HG03457 (cell line): ENCODE measurements at regions not wholly inside any gene's neighbourhood (a gene's known extent, or its start where the extent isn't known, plus 50 kb on each side); places are given as distances from the start of the nearest gene placed in this dataset.

Source experiments
- ATAC-seq: cut with Tn5 transposase; IDR thresholded peaks from one replicate; pipeline ENCODE4 v1.9.1; 2021; ENCODE audit warnings: moderate number of reproducible peaks; ENCODE audit not compliant: unreplicated experiment

- no peak for ATAC-seq
These were observed 123.2 kb upstream of the LINC00305 start for GRCh38 chr18:64271975-64272659.

- no peak for ATAC-seq
These were observed 122.4 kb upstream of the LINC00305 start for GRCh38 chr18:64271246-64271645.

DNA sequence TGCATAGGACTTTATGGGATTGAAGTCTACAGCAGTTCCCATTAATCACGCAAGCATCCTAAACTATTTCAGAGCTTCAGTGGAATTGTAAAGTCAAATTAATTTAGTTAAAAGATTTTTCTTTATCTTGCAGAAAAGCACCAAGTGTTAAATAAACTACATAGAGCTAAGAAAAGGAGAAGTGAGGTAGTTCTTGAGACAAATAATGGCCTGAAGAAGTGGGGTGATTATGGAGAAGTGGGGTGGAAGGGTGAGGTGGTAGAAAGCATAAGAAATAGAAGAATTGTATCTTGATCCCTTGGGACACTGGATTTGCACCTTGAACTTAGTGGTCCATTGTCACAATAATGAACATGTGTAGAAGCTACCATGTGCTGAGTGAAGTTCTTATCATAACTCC lies 121.7 kb upstream of the LINC00305 start:
- ATAC-seq = no peak

DNA sequence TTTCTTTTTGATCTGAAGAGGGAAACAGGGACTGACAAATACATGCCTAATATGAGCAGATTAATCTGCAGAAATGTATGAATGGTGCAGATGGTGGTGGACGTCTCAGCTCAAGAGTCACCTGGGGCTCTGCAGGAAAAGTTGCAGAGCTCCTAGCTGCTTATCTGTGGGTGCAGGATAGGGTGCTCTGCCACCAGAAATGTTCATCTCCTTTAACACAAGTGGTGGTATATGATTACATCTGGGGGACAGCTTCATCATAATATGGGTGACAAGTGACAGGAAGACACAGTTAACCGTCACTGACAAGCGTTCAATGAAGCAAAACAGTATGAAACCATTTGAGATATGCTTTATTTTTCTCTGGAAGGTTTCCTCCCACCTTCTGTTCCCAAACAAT lies 121.2 kb upstream of the LINC00305 start:
- no peak for ATAC-seq

- ATAC-seq = no peak
These were observed 115.3 kb upstream of the LINC00305 start for GRCh38 chr18:64264171-64264570.

- no peak for ATAC-seq
These were observed 111.9 kb upstream of the LINC00305 start for GRCh38 chr18:64260810-64261209.

DNA sequence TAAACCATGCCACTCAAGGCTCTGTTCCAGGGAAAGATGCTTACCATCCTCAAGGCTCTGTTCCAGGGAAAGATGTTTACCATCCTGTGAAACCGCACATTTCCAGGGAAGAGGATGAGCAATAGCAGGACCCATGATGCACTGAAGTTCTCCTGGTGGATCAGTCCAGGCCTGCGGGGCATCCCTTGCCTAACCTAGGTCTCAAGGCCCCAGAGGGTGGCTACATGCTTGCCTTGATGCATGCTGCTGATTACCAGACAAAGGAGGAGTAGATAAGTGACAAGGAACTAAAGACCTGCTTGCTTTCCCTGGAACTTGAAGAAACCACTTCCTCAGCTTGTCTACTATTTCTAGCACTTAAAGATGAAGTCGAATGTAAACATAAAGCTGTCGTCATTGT lies 111.0 kb upstream of the LINC00305 start:
- no peak for ATAC-seq

- no peak for ATAC-seq
These were observed 109.3 kb upstream of the LINC00305 start for GRCh38 chr18:64258111-64258650.

- ATAC-seq = no peak
These were observed 105.7 kb upstream of the LINC00305 start for GRCh38 chr18:64254399-64255093.

GRCh38 chr18:64253873-64254272 lies 105.0 kb upstream of the LINC00305 start:
- ATAC-seq = no peak

DNA sequence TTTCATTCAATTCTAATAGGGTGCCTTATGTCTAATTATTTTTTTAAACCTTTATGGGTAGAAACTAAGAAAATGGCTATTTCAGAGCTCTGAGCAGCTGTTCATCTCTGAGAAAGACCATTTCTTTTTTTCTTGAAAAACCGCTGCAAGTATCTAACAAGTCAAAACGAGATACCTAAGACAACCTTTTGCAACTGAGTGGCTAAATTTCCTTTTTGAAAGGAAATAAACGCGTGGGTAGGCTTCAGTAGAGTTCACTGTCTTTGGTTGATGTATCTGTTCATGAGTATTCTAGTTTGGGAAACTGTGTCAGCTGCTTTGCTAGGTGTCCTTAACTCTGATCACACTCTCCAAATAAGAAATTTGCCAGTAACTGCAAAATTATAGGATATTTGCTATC lies 104.3 kb upstream of the LINC00305 start:
- no peak for ATAC-seq

- no peak for ATAC-seq
These were observed 99.9 kb upstream of the LINC00305 start for GRCh38 chr18:64248836-64249235.

DNA sequence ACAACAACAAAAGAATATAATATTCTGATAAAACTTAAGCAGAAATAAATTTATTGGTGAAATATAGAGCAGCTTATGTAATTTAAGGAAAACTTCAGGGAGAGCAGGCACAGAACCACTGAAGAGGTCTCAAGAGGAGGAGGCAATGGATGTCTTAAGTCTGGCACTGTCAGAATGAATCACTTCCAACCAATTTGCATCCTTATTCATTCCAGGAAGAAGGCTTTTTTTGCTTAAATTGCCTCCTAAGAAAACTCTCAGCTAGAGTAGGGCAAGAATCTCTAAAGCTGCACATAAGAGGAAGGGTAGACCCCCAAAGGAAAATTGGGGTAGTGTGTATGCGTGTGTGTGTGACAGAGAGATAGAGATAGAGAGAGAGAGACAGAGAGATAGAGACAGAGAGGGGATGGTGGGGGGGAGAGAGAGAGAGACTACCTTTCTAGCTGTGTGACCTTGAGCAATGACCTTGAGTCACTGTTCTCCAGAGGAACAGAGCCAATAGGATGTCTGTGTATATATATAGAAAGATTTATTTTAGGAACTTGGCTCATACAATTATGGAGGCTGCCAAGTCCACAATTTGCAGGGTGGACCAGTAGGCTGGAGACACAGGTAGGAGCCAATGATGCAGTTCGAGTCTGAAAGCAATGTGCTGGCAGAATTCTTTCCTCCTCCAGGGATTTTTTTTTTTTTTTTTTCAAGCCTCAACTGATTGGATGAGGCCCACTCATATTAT lies 96.4 kb upstream of the LINC00305 start:
- ATAC-seq = no peak

DNA sequence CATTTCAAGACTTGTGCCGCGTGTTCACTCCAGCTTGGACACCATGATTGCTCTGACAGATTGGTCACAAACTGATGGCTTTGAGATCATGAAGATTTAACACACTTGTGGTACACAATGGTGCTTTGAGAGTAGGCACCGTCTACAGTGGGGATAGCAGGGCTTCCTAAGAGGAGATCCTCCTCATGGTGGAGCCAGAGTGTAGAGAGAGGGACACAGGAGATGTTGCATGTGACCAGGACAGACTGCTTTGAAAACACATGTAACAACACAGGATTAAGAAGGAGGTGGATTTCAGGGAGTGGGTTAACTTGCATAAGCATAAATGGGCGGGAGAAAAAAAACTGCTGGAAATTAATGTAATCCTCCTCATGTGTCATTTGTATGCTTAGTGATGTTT lies 95.7 kb upstream of the LINC00305 start:
- ATAC-seq = no peak

DNA sequence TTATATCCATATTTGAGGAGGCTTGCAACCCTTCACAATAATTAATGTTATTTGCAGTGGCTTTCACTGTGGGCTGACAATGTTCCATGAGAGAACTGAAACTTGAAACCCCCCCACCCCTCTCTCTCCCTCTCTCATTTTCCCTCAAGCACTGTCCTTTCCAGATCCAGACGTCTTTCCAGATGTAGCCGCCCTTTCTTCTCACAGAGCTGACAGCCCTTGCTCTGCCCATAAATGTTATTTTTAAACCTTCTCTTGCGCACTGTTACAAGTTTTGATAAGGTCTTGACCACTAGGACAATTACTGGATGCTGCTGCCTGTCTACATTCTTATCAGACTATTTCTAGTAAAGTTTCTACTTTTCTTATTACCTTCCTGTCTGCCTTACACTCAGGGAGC lies 91.4 kb upstream of the LINC00305 start:
- no peak for ATAC-seq

- no peak for ATAC-seq
These were observed 89.2 kb upstream of the LINC00305 start for GRCh38 chr18:64238076-64238475.

- no peak for ATAC-seq
These were observed 85.4 kb upstream of the LINC00305 start for GRCh38 chr18:64234321-64234720.

GRCh38 chr18:64233851-64234250 lies 85.0 kb upstream of the LINC00305 start:
- ATAC-seq = no peak

- ATAC-seq = no peak
These were observed 72.1 kb upstream of the LINC00305 start for GRCh38 chr18:64220941-64221340.

- ATAC-seq = no peak
These were observed 70.6 kb upstream of the LINC00305 start for GRCh38 chr18:64219517-64219916.

DNA sequence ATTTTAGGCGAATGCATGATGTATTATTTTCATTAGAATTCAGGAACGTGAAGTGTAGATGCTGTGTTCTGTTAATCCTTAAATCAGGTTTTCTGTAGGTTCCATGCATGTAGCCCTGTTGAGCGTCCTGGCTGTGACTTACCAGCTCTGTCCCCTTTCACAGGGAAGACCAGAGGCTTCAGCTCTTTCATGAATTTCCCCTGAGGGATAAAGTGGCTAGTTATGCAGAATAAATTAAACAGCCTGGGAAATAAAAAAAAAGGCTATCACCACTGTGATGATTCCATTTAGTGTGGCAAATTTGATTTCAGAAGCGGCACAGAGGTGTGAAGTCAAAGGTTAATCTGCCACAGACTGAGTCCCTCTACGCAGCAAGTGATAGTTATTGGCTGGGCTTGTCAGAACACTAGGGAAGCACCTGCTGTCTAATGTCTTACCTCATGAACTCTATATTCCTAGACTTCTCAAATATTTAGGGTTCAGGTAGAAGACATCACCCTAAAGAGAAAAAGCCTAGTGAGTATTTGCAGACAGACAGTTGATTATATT lies 61.6 kb upstream of the LINC00305 start:
- ATAC-seq = no peak
